NCI-H2227 (cell line): ENCODE measurements at regions not wholly inside any gene's neighbourhood (a gene's known extent, or its start where the extent isn't known, plus 50 kb on each side); places are given as distances from the start of the nearest gene placed in this dataset.

ENCODE experiments used
- DNase-seq: peaks from one replicate; lab custom pipeline; 2025; ENCODE audit not compliant: unreplicated experiment; lab: John Stamatoyannopoulos, UW

- no peak for DNase-seq
Observed at GRCh38 chr16:89043636-89044417, 49.8 kb upstream of the ACSF3 start.
